Retinal pigment epithelial cell (primary cell): ENCODE measurements at regions not wholly inside any gene's neighbourhood (a gene's known extent, or its start where the extent isn't known, plus 50 kb on each side); places are given as distances from the start of the nearest gene placed in this dataset.

Experiments used
- DNase-seq: peaks from one replicate; pipeline ENCODE4 v3.0.0-alpha.2; 2010; ENCODE audit warnings: low read depth
- H3K4me3 ChIP-seq: 2 replicates; pipeline ENCODE4 v1.5.1; 2011; ENCODE audit warnings: mild to moderate bottlenecking, low read length, control low read depth, moderate library complexity
- CTCF ChIP-seq: conservative IDR thresholded peaks from 2 replicates; pipeline ENCODE4 v1.5.1; 2011; ENCODE audit warnings: low read depth, low read length, control low read depth, inconsistent platforms

DNA sequence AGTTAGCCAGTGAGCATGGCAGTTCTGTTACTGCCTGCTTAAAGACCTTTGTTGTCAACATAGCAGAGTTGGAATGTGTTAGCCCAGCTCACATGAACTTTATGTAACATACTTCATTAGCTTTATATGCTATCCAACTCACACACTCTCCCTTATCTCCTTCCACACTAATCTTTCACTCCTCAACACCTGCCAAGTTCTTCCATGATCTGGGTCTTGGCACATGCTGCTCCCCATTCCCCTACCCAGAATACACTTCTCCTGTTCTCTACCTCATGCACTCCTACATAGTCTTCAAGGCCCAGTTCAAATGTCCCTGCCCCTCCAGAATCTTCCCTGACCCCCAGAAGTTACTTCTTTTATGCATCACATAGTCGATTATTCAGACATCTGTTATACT lies 179.3 kb downstream of the KATNAL1 start:
- DNase-seq, result peak; percentile 75
- no peak overlapping the region for H3K4me3 ChIP-seq
- TF ChIP-seq CTCF, result no peak

DNA sequence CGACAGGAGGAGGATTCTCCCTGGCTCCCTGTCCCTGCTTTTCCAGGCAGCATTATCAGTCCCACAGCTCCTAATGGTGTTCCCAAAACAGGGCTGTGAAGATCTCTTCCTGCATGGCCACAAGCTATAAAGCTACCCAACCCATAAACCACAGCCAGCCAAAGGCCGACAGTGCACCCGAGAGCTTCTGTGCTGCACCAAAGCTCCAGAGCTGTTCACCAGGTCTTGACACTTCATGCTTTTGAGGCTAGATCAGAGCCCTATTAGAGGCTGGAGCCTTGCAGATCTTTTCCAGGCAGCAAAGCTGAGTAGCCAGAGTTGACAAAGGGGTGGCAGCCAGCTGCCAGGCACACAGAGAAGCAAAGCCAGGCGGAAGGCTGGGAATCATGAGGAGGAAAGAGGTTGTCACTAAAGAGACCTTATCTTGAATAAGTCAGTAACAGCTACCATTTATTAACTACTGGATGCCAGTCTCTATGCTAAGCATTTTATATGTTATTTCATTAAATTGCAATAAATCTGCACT lies 180.4 kb downstream of the KATNAL1 start:
- TF ChIP-seq CTCF, result no peak
- no peak for DNase-seq

GRCh38 chr13:30125422-30126073 lies 181.8 kb downstream of the KATNAL1 start:
- no peak overlapping the region for H3K4me3 ChIP-seq
- TF ChIP-seq CTCF, result no peak
- peak; percentile 68 for DNase-seq

More for the DNA sequence above, 180.4 kb downstream of the KATNAL1 start:
- H3K4me3 ChIP-seq, result no peak overlapping the region

GRCh38 chr13:30124131-30124768 lies 183.1 kb downstream of the KATNAL1 start:
- H3K4me3 ChIP-seq, result no peak overlapping the region
- DNase-seq, result no peak
- no peak for TF ChIP-seq CTCF

GRCh38 chr13:30123575-30123974 lies 183.8 kb downstream of the KATNAL1 start:
- no peak for DNase-seq
- no peak for TF ChIP-seq CTCF
- H3K4me3 ChIP-seq, result no peak overlapping the region

GRCh38 chr13:30121666-30122065 lies 185.7 kb downstream of the KATNAL1 start:
- no peak for TF ChIP-seq CTCF
- no peak for DNase-seq
- H3K4me3 ChIP-seq, result no peak overlapping the region

DNA sequence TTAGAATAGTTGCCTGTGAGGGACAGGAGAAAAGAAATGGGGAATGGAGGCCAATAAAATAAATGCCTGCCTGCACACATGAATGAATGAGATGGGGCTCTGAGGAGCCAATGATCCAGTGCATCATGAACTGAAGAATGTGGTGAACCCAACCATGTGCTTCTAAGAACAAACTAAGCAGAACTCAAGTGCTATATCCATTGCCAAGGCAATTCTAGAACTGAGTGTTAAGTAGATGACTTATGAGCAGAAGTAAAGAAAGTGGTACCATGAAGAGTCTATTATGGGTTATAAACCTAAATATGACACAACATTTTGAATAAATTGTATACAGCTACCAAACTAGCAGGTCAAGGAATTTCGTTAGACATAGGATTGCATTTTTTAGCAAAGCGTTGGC lies 186.1 kb downstream of the KATNAL1 start:
- no peak for TF ChIP-seq CTCF
- no peak for DNase-seq
- H3K4me3 ChIP-seq, result no peak overlapping the region
